ENCODE measurements at regions not wholly inside any gene's neighbourhood (a gene's known extent, or its start where the extent isn't known, plus 50 kb on each side); places are given as distances from the start of the nearest gene placed in this dataset.
"Not testable (repeated sequence)": the region's sequence is repeated elsewhere in the genome, so short reads cannot be mapped to it uniquely, and the experiment has no call there.

- in situ Hi-C loops (cut with MboI; ENCODE audit: low pct_unique_long_range_greater_than_20kb, low sequenced_read_pairs, unreplicated experiment): no loop called here
- TF ChIP-seq, protein P1, sequence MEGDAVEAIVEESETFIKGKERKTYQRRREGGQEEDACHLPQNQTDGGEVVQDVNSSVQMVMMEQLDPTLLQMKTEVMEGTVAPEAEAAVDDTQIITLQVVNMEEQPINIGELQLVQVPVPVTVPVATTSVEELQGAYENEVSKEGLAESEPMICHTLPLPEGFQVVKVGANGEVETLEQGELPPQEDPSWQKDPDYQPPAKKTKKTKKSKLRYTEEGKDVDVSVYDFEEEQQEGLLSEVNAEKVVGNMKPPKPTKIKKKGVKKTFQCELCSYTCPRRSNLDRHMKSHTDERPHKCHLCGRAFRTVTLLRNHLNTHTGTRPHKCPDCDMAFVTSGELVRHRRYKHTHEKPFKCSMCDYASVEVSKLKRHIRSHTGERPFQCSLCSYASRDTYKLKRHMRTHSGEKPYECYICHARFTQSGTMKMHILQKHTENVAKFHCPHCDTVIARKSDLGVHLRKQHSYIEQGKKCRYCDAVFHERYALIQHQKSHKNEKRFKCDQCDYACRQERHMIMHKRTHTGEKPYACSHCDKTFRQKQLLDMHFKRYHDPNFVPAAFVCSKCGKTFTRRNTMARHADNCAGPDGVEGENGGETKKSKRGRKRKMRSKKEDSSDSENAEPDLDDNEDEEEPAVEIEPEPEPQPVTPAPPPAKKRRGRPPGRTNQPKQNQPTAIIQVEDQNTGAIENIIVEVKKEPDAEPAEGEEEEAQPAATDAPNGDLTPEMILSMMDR (IDR thresholded peaks at IDR 0.05; ENCODE audit: extremely low read depth, insufficient read depth, missing control alignments): no peak
- no peak for DNase-seq (ENCODE audit: low spot score)
Observed at GRCh38 chr10:71112138-71112785, 100.1 kb upstream of the UNC5B start.

DNA sequence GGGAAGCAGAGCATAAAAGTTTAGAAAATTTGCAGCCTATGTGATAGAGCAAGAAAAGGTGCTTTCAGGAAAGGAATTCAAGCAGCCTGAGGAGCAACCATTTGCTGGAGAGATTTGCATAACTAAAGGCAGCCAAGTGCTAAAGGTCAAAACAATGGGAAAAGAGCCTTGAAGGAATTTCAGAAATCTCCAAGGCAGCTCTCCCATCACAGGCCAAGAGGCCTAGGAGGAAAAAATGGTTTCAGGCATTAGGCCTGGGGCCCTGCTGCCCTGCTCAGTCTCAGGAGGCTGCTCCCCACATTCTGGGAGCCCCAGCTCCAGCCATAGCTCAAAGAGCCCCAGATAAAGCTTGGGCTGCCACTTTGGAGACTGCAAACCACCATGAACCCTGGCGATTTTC lies 95.9 kb upstream of the UNC5B start:
- in situ Hi-C loops (cut with MboI; ENCODE audit: low pct_unique_long_range_greater_than_20kb, low sequenced_read_pairs, unreplicated experiment): no loop called here
- no peak for DNase-seq (ENCODE audit: low spot score)
- TF ChIP-seq, protein P1 (IDR thresholded peaks at IDR 0.05; ENCODE audit: extremely low read depth, insufficient read depth, missing control alignments): no peak

DNA sequence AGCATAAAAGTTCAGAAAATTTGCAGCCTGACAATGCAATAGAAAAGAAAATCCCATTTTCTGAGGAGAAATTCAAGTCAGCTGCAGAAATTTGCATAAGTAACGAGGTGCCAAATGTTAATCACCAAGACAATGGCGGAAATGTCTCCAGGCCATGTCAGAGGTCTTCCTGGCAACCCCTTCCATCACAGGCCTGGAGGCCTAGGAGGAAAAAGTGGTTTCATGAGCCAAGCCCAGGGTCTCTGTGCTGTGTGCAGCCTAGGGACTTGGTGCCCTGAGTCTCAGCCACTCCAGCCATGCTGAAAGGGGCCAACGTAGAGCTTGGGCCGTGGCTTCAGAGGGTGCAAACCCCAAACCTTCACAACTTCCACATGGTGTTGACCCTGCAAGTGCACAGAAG lies 94.8 kb upstream of the UNC5B start:
- in situ Hi-C loops (cut with MboI; ENCODE audit: low pct_unique_long_range_greater_than_20kb, low sequenced_read_pairs, unreplicated experiment); DNase-seq (ENCODE audit: low spot score): not testable (repeated sequence)

DNA sequence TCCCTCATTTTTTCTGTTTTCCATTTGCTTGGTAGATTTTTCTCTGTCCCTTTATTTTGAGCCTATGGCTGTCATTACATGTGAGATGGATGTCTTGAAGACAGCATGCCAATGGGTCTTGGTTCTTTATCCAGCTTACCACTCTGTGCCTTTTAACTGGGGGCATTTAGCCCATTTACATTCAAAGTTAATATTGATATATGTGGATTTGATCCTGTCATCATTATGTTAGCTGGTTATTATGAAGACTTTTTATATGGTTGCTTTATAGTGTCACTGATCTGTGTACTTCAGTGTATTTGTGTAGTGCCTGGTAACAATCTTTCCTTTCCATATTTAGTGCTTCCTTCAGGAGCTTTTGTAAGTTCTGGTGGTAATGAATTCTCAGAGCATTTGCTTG lies 89.3 kb upstream of the UNC5B start:
- in situ Hi-C loops (cut with MboI; ENCODE audit: low pct_unique_long_range_greater_than_20kb, low sequenced_read_pairs, unreplicated experiment): no loop called here
- TF ChIP-seq, protein P1 (IDR thresholded peaks at IDR 0.05; ENCODE audit: extremely low read depth, insufficient read depth, missing control alignments): no peak
- no peak for DNase-seq (ENCODE audit: low spot score)

GRCh38 chr10:71124921-71125748 lies 87.2 kb upstream of the UNC5B start:
- in situ Hi-C loops (cut with MboI; ENCODE audit: low pct_unique_long_range_greater_than_20kb, low sequenced_read_pairs, unreplicated experiment): no loop called here
- TF ChIP-seq, protein P1 (IDR thresholded peaks at IDR 0.05; ENCODE audit: extremely low read depth, insufficient read depth, missing control alignments): no peak
- DNase-seq (ENCODE audit: low spot score): no peak

DNA sequence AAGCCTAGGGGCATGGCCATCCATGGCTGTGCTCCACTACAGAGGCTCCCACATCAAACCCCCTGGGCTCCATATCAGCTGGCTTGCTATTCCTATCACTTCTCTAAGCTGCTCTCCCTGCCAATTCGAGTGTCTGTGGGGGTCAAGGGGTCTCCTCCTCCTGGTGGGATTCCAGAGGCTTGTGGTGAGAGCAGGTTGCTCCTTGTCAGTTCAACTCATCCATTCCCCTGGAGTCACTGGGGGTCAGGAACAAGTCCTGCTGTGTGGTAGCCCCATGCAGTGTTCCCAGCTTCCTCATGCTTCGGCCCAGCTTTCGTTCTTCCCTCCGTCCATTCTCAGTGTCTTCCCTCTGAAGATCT lies 86.6 kb upstream of the UNC5B start:
- DNase-seq (ENCODE audit: low spot score): no peak
- in situ Hi-C loops (cut with MboI; ENCODE audit: low pct_unique_long_range_greater_than_20kb, low sequenced_read_pairs, unreplicated experiment): no loop called here

DNA sequence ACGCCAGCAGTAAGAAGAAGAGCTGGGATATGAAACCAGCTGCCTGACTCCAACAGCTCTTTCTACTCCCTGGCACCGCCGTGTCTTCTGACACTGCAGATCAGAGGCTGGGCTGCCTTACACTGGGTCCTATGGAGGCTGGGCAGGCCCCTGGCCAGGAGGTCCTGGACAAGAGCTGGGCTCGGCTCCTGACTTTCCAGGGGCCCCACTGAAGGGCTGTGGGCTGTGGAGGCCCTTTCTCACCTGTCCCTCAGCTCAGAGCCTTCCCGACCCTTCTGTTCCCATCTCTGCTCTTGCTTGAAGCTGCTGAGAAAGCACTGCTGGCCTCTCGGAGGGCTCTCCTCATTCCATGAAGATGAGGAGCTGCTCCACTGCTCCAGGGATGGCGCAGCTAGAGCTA lies 85.9 kb upstream of the UNC5B start:
- in situ Hi-C loops (cut with MboI; ENCODE audit: low pct_unique_long_range_greater_than_20kb, low sequenced_read_pairs, unreplicated experiment): no loop called here
- TF ChIP-seq, protein P1 (IDR thresholded peaks at IDR 0.05; ENCODE audit: extremely low read depth, insufficient read depth, missing control alignments): no peak

More for the DNA sequence above, 86.6 kb upstream of the UNC5B start:
- TF ChIP-seq, protein P1 (IDR thresholded peaks at IDR 0.05; ENCODE audit: extremely low read depth, insufficient read depth, missing control alignments): no peak

More for the DNA sequence above, 85.9 kb upstream of the UNC5B start:
- DNase-seq (ENCODE audit: low spot score): no peak
